HG03575 (cell line): ENCODE measurements at regions not wholly inside any gene's neighbourhood (a gene's known extent, or its start where the extent isn't known, plus 50 kb on each side); places are given as distances from the start of the nearest gene placed in this dataset.

ENCODE experiments used
- ATAC-seq: cut with Tn5 transposase; IDR thresholded peaks from one replicate; pipeline ENCODE4 v1.9.1; 2021; ENCODE audit not compliant: unreplicated experiment, insufficient number of reproducible peaks, low FRiP score; ENCODE audit errors: extremely low read depth

GRCh38 chr5:124433170-124433569 is 313.3 kb downstream of the ZNF608 start:
- no peak for ATAC-seq

DNA sequence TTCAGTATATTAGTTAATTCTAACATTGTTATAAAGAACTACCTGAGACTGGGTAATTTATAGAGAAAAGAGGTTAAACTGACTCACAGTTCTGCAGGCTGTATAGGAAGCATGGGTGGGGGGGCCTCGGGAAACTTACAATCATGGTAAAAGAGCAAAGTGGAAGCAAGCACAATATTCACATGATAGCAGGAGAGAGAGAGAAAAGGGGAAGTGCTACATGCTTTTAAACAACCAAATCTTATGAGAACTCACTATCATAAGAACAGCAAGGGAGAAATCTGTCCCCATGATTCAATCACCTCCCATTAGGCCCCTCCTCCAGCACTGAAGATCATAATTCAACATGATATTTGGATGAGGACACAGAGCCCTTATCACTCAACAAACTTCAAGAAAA is 324.9 kb downstream of the ZNF608 start:
- no peak for ATAC-seq

GRCh38 chr5:124420952-124421351 is 325.5 kb downstream of the ZNF608 start:
- no peak for ATAC-seq

DNA sequence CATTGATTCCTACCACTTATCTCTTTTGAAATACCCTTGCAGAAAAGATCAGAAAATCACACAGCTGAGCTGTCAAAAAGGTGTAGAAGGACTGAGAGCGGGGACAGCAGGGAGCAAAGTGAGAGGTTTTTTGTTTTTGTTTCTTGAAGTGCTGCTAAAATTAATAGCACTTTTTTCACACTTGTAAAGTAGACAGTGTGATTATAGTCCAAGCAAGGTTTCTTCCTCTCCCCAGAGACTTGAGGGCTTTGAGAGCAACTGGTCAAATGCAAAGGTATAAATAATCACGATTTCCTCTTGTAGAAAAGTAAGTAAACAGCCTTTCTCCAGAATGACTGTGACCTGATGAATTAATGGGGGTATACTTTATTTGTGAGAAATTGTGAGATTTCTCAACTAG is 326.9 kb downstream of the ZNF608 start:
- no peak for ATAC-seq

GRCh38 chr5:124418390-124418789 is 328.0 kb downstream of the ZNF608 start:
- no peak for ATAC-seq

DNA sequence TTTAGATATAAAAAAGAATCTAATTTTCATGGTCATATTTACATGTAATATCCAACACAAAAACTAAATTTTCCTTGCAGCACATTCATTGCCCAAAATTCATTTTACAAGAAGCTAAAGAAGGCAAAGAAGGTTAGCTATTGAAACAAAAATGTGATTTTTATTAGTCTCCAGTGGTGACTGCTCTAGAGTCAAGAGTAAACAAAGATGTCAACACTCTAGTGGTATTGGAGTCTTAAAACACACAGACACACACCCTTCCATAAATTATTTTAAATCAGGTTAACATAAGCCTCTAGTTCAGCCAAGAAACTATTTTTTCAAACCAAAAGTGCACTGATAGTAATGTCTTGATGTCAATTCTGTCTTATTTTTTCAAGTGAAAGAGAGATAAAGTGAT is 329.2 kb downstream of the ZNF608 start:
- no peak for ATAC-seq

GRCh38 chr5:124416627-124417026 is 329.8 kb downstream of the ZNF608 start:
- ATAC-seq: no peak

DNA sequence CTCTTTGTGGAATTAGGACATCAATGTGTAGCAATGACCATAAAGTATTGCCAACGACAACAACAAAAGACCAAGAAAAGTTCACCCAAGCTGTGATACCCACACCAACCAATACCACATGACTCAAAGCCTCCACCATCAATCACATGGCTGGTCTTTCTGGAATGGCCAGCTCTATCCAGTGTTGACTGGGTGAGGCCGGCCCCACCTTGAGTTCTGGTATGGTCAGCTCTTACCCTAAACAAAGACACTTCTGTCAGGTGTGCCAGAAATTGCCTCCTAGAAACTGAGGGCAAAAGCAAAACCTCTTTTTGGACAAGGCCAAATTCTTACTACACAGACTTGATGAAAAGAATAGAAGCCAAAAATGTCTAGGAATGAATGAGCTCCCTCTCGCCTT is 331.5 kb downstream of the ZNF608 start:
- ATAC-seq: no peak

DNA sequence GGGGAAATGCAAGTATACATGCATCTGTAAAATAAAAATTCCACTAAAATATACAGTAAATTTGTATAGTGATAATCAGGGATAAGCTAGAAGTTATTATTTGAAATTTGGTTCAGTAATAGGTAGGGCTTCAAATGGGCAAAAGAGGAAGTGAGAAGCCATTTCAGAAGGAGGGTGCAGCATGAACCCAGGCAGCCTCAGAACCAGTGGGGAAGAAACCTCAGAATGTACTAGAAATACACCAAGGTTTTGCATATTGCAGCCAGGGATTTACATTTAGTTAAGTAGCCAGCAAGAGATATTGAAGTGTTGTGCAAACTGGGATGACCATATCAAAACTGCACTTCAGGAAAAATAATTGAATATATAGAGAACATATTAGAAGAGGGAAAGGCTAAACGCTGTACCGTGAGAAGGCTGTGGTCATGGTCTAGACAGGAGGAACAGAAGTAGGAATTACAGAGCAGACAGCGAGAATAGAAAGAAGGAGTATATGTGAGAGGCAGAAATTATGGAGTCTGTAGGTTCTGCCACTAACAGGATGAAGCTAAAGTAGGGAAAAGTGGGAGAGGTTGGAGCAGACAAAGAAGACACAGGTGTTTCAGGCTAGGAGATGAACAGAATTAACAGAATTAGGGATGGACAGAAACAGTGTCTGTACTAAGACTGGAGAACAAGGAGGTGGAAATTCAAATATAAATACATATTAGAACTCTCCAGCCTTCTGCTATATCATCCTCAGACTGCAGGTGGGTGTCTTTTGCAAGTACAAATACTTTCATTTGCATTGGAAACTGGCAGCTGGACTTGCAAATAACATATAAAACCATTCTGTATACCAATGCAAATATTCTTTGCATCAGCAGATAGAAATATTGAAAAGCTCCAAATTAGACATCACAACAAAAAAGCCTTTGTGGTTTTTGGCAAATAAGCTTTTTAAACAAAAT is 335.6 kb downstream of the ZNF608 start:
- peak; percentile 87 for ATAC-seq

DNA sequence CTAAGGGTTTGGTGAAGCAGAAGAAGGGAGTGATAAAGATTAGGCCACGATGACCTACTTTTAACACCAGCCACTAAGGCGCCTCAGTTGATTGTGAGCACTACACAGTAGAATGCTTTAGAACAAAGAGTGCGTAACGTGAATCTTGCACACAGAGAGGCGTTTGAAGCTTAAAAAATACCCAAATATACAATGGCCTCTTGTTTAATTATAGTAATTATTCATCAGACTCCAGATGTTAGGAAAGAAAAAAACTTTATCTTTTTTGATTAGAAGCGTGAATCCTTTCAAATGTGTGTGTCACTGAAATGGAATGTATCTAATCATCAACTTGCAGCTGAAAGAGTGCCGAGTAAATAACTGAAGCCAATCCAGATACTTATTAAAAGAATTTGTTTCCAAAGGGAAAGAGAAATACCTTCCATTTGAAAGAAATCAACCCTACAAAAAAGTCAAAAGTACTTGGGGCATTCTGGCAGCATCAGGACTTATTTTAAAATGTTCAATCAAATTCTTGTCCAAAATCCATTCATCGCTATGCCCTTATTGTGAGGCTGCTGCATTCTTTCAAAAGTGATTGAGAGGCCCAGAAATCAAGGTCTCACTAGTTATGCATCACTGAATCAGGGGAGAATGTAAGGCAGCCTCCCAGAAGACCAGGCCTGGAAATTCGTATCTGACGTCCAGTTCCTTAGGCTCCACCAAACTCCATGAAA is 337.5 kb downstream of the ZNF608 start:
- no peak for ATAC-seq

DNA sequence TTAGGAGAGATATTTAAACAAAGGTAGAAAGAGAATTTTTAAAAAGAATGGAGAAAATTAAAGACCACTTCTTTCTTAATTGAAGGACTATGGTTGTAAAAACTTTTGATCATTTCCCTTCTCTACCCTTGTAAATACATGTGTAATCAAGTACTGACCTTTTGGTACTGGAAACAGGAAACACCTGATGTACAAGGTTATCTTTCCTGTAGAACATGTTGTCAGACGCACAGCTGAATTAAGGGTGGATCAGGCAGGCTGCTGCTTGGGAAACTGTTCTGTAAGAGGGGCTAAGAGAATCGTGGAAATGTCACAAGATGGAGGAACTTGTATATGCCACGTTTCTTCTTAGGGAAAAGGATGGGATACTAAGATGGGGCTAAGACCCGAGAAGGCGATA is 341.6 kb downstream of the ZNF608 start:
- ATAC-seq: no peak

GRCh38 chr5:124403281-124403680 is 343.2 kb downstream of the ZNF608 start:
- no peak for ATAC-seq

- ATAC-seq: no peak
Measured at GRCh38 chr5:124402144-124402581, 344.3 kb downstream of the ZNF608 start.

DNA sequence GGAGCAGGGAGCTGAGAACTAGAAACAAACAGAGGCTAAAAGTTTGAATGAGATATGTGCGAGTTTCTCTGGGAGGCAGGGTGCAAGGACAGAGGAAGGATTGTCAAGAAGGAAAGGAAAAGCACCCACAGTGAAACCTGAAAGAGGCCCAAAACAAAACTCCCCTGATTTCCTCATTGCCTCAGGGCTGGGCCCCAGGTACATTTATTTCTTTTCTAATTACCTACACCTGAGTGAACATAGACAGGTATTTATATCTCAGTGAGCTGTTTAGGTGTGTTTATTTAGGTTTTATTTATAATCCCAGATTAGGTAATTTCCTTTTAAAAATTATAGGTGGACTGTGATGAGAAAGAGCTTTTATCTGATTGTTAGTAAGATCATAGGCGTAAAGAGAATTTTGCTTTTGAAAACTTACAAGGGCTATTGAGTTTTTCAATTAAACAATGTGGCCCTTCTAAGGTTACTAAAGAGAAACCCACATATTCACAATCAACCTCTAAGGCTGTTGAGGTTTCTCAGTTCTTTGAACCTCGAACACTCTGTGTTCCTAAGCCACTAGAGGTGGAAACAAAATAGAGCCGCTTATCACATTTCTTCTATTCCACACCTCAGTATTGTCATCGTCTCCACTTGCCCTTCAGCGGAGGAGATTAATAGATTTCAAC is 344.8 kb downstream of the ZNF608 start:
- no peak for ATAC-seq

GRCh38 chr5:124399426-124399961 is 346.9 kb downstream of the ZNF608 start:
- ATAC-seq: no peak

DNA sequence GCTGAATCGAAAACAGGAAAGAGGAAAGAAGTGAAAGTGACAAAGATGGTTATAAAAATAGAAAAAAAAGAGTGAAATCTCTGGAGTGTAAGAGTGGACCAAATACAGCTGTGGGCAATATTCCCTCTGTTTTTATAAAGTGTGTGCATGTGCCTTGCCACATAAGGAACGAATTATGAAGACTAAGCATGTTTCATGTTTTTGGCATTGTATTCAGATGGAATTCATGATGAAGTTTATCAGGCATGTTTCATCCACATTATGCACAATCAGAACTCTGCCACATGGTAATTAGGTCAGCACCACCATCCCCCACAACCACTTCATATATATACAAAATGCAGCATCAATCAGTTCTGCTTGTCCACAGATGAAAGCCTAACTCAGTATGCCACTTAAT is 348.0 kb downstream of the ZNF608 start:
- no peak for ATAC-seq

DNA sequence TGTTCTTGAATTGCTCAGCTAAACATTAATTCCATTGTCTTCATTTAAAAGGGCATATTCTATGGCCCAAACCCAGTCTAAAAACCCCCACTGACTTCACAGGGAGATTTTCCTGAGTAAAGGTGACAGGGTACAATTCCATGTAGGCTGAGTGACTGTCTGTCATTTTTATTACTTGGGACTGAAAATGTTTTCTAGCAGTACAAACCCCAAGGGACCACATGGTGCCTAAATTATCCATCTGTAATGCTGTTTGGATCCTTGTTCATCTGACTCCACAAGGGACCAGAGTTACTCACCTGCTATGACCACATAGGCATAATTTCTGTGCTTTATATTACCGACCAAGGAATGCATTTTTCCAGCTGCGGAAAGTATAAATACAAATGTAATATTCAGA is 349.1 kb downstream of the ZNF608 start:
- no peak for ATAC-seq

GRCh38 chr5:124395926-124396325 is 350.5 kb downstream of the ZNF608 start:
- no peak for ATAC-seq

- no peak for ATAC-seq
Measured at GRCh38 chr5:124395287-124395686, 351.2 kb downstream of the ZNF608 start.
